H9 (cell line): ENCODE measurements at regions not wholly inside any gene's neighbourhood (a gene's known extent, or its start where the extent isn't known, plus 50 kb on each side); places are given as distances from the start of the nearest gene placed in this dataset.
"Not testable (repeated sequence)": the region's sequence is repeated elsewhere in the genome, so short reads cannot be mapped to it uniquely, and the experiment has no call there.

Experiments used
- DNase-seq: peaks from one replicate; pipeline ENCODE4 v3.0.0-alpha.2; 2017
- H2AFZ ChIP-seq: one replicate; pipeline ENCODE4 v1.6.1; 2013; ENCODE audit warnings: mild to moderate bottlenecking, low read length, control low read depth, moderate library complexity
- H2AK5ac ChIP-seq: 2 replicates; pipeline ENCODE4 v1.6.1; 2013; ENCODE audit warnings: low read length, control low read depth, mixed read lengths; ENCODE audit not compliant: insufficient read length
- H2BK120ac ChIP-seq: one replicate; pipeline ENCODE4 v1.6.1; 2013; ENCODE audit warnings: low read depth, mild to moderate bottlenecking, low read length, control low read depth, inconsistent platforms; ENCODE audit not compliant: poor library complexity, severe bottlenecking
- H2BK12ac ChIP-seq: 2 replicates; pipeline ENCODE4 v1.6.1; 2013; ENCODE audit warnings: low read length, control low read depth, mixed read lengths, low read depth; ENCODE audit not compliant: insufficient read length
- H2BK15ac ChIP-seq: 2 replicates; pipeline ENCODE4 v1.6.1; 2013; ENCODE audit warnings: low read depth, low read length, control low read depth
- H2BK20ac ChIP-seq: one replicate; pipeline ENCODE4 v1.6.1; 2013; ENCODE audit warnings: low read depth, mild to moderate bottlenecking, low read length, control low read depth, inconsistent platforms; ENCODE audit not compliant: poor library complexity, severe bottlenecking
- H2BK5ac ChIP-seq: 2 replicates; pipeline ENCODE4 v1.6.1; 2013; ENCODE audit warnings: low read length, control low read depth, mixed read lengths; ENCODE audit not compliant: insufficient read length
- H3K14ac ChIP-seq: 2 replicates; pipeline ENCODE4 v1.6.1; 2013; ENCODE audit warnings: low read length, control low read depth; ENCODE audit not compliant: insufficient read depth
- H3K18ac ChIP-seq: 2 replicates; pipeline ENCODE4 v1.6.1; 2013; ENCODE audit warnings: low read depth, mild to moderate bottlenecking, mixed read lengths, low read length, control low read depth; ENCODE audit not compliant: insufficient read length
- H3K23ac ChIP-seq: 2 replicates; pipeline ENCODE4 v1.6.1; 2013; ENCODE audit warnings: low read length, control low read depth, mixed read lengths, low read depth; ENCODE audit not compliant: insufficient read length
- H3K23me2 ChIP-seq: 2 replicates; pipeline ENCODE4 v1.6.1; 2013; ENCODE audit warnings: low read depth, mild to moderate bottlenecking, mixed read lengths, low read length, control low read depth; ENCODE audit not compliant: insufficient read length, poor library complexity, severe bottlenecking
- H3K27ac ChIP-seq: 2 replicates; pipeline ENCODE4 v1.5.1; 2013; ENCODE audit warnings: low read length, control low read depth, mixed read lengths, low read depth; ENCODE audit not compliant: insufficient read length
- H3K27me3 ChIP-seq: 2 replicates; pipeline ENCODE4 v1.6.1; 2013; ENCODE audit warnings: low read length, control low read depth, inconsistent platforms; ENCODE audit not compliant: insufficient read depth
- H3K4ac ChIP-seq: 2 replicates; pipeline ENCODE4 v1.6.1; 2013; ENCODE audit warnings: low read depth, mild to moderate bottlenecking, control low read depth, inconsistent platforms, low read length, moderate library complexity
- H3K4me1 ChIP-seq: 2 replicates; pipeline ENCODE4 v1.6.1; 2013; ENCODE audit warnings: low read length, control low read depth, inconsistent platforms; ENCODE audit not compliant: insufficient read depth
- H3K4me2 ChIP-seq: 2 replicates; pipeline ENCODE4 v1.6.1; 2013; ENCODE audit warnings: low read length, control low read depth, mixed read lengths; ENCODE audit not compliant: insufficient read length, insufficient read depth
- H3K56ac ChIP-seq: 2 replicates; pipeline ENCODE4 v1.6.1; 2013; ENCODE audit warnings: low read depth, mild to moderate bottlenecking, mixed read lengths, low read length, control low read depth; ENCODE audit not compliant: insufficient read length
- H3K79me1 ChIP-seq: 2 replicates; pipeline ENCODE4 v1.6.1; 2013; ENCODE audit warnings: low read depth, mild to moderate bottlenecking, moderate library complexity, low read length, control low read depth, inconsistent platforms; ENCODE audit not compliant: insufficient read depth, poor library complexity, severe bottlenecking
- H3K79me2 ChIP-seq: 2 replicates; pipeline ENCODE4 v1.6.1; 2013; ENCODE audit warnings: low read length, control low read depth, inconsistent platforms; ENCODE audit not compliant: insufficient read depth
- H3K9ac ChIP-seq: 2 replicates; pipeline ENCODE4 v1.6.1; 2013; ENCODE audit warnings: low read length, control low read depth, mixed read lengths; ENCODE audit not compliant: insufficient read length; ENCODE audit errors: extremely low read depth
- H3K9me3 ChIP-seq: one replicate; pipeline ENCODE4 v1.6.1; 2013; ENCODE audit warnings: low read depth, low read length, inconsistent platforms; ENCODE audit not compliant: control insufficient read depth
- H3T11ph ChIP-seq: one replicate; pipeline ENCODE4 v1.6.1; 2013; ENCODE audit warnings: mild to moderate bottlenecking, low read length, control low read depth, inconsistent platforms
- H4K20me1 ChIP-seq: one replicate; pipeline ENCODE4 v1.6.1; 2013; ENCODE audit not compliant: control insufficient read depth, insufficient read length, insufficient read depth
- H4K5ac ChIP-seq: 2 replicates; pipeline ENCODE4 v1.6.1; 2013; ENCODE audit warnings: low read depth, mild to moderate bottlenecking, mixed read lengths, low read length, control low read depth; ENCODE audit not compliant: insufficient read length
- H4K8ac ChIP-seq: replicated peaks from 2 replicates; pipeline ENCODE4 v1.6.1; 2013; ENCODE audit warnings: low read length, control low read depth, mixed read lengths, low read depth; ENCODE audit not compliant: insufficient read length
- H4K91ac ChIP-seq: 2 replicates; pipeline ENCODE4 v1.6.1; 2013; ENCODE audit warnings: low read depth, mild to moderate bottlenecking, moderate library complexity, mixed read lengths, low read length, control low read depth; ENCODE audit not compliant: insufficient read length
- H3K27ac Mint-ChIP-seq, 3 experiments: 2 replicates in 2 of 3; 3 replicates in 1 of 3; pipeline ENCODE4 v1.8.0; 2020 to 2021; ENCODE audit warnings: mixed read lengths in 3 of 3, mild to moderate bottlenecking in 1 of 3, moderate library complexity in 1 of 3
- H3K27me3 Mint-ChIP-seq: 2 replicates; pipeline ENCODE4 v1.8.0; 2021; ENCODE audit warnings: low read depth, mild to moderate bottlenecking, moderate library complexity, mixed read lengths
- H3K36me3 Mint-ChIP-seq, 3 experiments: 2 replicates in 2 of 3; 3 replicates in 1 of 3; pipeline ENCODE4 v1.8.0; 2020 to 2021; ENCODE audit warnings: low read depth in 3 of 3, mixed read lengths in 3 of 3; ENCODE audit not compliant: insufficient read depth in 1 of 3
- H3K4me1 Mint-ChIP-seq, 2 experiments: 2 replicates each; pipeline ENCODE4 v1.8.0; 2020; ENCODE audit warnings: mixed read lengths in 2 of 2
- H3K4me3 Mint-ChIP-seq, 2 experiments: 2 replicates in 1 of 2; 3 replicates in 1 of 2; pipeline ENCODE4 v1.8.0; 2020 to 2021; ENCODE audit warnings: mild to moderate bottlenecking in 2 of 2, mixed read lengths in 2 of 2, moderate library complexity in 1 of 2
- H3K9me3 Mint-ChIP-seq, 2 experiments: 2 replicates in 1 of 2; 3 replicates in 1 of 2; pipeline ENCODE4 v1.8.0; 2020; ENCODE audit warnings: mild to moderate bottlenecking in 2 of 2, mixed read lengths in 2 of 2, moderate library complexity in 1 of 2
- WGBS: extraction: QIAGEN DNeasy Blood & Tissue Kit; methylation state at CpG from one replicate; pipeline ENCODE4 v1.1.7; 2013; ENCODE audit warnings: missing lambda C conversion rate, low lambda C conversion rate, mixed read lengths; ENCODE audit not compliant: insufficient read length; ENCODE audit errors: extremely low coverage; 5-methylcytosine and 5-hydroxymethylcytosine counted together
- TF ChIP-seq, protein P1 (sequence below): fragments of 200-600 bp; sonication (generic); conservative IDR thresholded peaks from 3 replicates; pipeline ENCODE4 v1.8.0; 2021; ENCODE audit warnings: antibody characterized with exemption, mild to moderate bottlenecking

DNA sequence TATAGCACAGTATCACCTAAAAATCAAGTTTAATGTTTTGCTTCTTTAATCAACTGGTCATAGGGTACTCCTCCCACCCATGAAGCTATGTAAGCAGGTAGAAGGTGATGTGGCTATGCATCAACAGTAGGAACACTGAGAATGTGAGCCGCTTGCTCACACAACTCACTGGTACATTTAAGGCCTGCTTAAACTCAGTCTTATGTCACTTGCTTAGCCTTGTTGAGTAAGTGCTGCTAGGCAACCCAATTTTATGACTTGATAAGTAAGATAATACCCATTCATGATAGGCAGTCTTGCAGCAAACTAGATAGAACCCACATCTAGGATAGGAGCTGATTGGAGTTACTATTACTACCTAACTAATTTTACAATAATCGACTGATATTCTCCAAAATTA is 70.0 kb upstream of the BMP4 start:
- Mint-ChIP-seq H3K36me3 (peaks cover 0 to 12% (median 2%) of the 10 kb centered on the region in 3 experiments; a peak in 5 of 7 replicates), H3K9me3 (peaks cover 11 to 15% of the 10 kb centered on the region in 2 experiments; a peak in 4 of 5 replicates), H3K27me3 (peaks cover 2% of the 10 kb centered on the region; the same call in 1 of the 2 replicates), H3K4me1 (peaks cover 0 to 2% of the 10 kb centered on the region in 2 experiments; a peak in 1 of 4 replicates), H3K27ac (no peak overlapping the region), H3K4me3 (no peak overlapping the region)
- H2AK5ac ChIP-seq = no peak overlapping the region
- H3K18ac ChIP-seq = no peak overlapping the region
- H3K27ac ChIP-seq = no peak overlapping the region
- H4K5ac ChIP-seq = no peak overlapping the region
- no peaks in the 10 kb centered on the region for H3K23me2 ChIP-seq
- H3K14ac ChIP-seq = no peak overlapping the region
- no peaks in the 10 kb centered on the region for H3K4me1 ChIP-seq
- no peaks in the 10 kb centered on the region for H3K27me3 ChIP-seq
- no peak overlapping the region for H2BK15ac ChIP-seq
- no peak overlapping the region for H3K23ac ChIP-seq
- TF ChIP-seq, protein P1, sequence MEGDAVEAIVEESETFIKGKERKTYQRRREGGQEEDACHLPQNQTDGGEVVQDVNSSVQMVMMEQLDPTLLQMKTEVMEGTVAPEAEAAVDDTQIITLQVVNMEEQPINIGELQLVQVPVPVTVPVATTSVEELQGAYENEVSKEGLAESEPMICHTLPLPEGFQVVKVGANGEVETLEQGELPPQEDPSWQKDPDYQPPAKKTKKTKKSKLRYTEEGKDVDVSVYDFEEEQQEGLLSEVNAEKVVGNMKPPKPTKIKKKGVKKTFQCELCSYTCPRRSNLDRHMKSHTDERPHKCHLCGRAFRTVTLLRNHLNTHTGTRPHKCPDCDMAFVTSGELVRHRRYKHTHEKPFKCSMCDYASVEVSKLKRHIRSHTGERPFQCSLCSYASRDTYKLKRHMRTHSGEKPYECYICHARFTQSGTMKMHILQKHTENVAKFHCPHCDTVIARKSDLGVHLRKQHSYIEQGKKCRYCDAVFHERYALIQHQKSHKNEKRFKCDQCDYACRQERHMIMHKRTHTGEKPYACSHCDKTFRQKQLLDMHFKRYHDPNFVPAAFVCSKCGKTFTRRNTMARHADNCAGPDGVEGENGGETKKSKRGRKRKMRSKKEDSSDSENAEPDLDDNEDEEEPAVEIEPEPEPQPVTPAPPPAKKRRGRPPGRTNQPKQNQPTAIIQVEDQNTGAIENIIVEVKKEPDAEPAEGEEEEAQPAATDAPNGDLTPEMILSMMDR = no peak
- H3K79me1 ChIP-seq = no peaks in the 10 kb centered on the region
- no peak overlapping the region for H4K91ac ChIP-seq
- H3K9me3 ChIP-seq = no peaks in the 10 kb centered on the region
- no CpG with 5 or more reads among the region's 2 CpGs for WGBS
- no peak overlapping the region for H2AFZ ChIP-seq
- no peaks in the 10 kb centered on the region for H4K20me1 ChIP-seq
- no peak overlapping the region for H3K9ac ChIP-seq
- H2BK20ac ChIP-seq = no peak overlapping the region
- no peak overlapping the region for H2BK12ac ChIP-seq
- H3K4ac ChIP-seq = no peak overlapping the region
- H2BK120ac ChIP-seq = no peak overlapping the region
- H3K56ac ChIP-seq = no peak overlapping the region
- H2BK5ac ChIP-seq = no peak overlapping the region
- no peaks in the 10 kb centered on the region for H3K79me2 ChIP-seq
- H4K8ac ChIP-seq = no peak overlapping the region
- no peak overlapping the region for H3K4me2 ChIP-seq
- no peak overlapping the region for H3T11ph ChIP-seq
- no peak for DNase-seq

DNA sequence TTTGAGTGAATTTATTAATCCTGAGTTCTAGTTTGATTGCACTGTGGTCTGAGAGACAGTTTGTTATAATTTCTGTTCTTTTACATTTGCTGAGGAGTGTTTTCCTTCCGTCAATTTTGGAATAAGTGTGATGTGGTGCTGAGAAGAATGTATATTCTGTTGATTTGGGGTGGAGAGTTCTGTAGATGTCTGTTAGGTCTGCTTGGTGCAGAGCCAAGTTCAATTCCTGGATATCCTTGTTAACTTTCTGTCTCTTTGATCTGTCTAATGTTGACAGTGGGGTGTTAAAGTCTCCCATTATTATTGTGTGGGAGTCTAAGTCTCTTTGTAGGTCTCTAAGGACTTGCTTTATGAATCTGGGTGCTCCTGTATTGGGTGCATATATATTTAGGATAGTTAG is 74.4 kb upstream of the BMP4 start:
- not testable (repeated sequence) for H4K20me1 ChIP-seq, DNase-seq, H4K91ac ChIP-seq, H3K79me1 ChIP-seq, H2BK15ac ChIP-seq, H3K56ac ChIP-seq, H2AK5ac ChIP-seq, H3K4me3 Mint-ChIP-seq, H2BK12ac ChIP-seq, H3K79me2 ChIP-seq, H3K4ac ChIP-seq, H3K14ac ChIP-seq, H2AFZ ChIP-seq, H3K27me3 ChIP-seq, H3K4me2 ChIP-seq, H2BK120ac ChIP-seq, H4K5ac ChIP-seq, H3K4me1 Mint-ChIP-seq, H3K27ac ChIP-seq, H3T11ph ChIP-seq, H4K8ac ChIP-seq, H2BK5ac ChIP-seq, H3K27ac Mint-ChIP-seq, H3K9ac ChIP-seq, H3K4me1 ChIP-seq, H3K23me2 ChIP-seq, H3K9me3 ChIP-seq, H3K27me3 Mint-ChIP-seq, H3K18ac ChIP-seq, H2BK20ac ChIP-seq, H3K23ac ChIP-seq
- no CpG with 5 or more reads among the region's 1 CpG for WGBS
- Mint-ChIP-seq H3K36me3 (peaks cover 6 to 35% (median 8%) of the 10 kb centered on the region in 3 experiments; a peak in 6 of 7 replicates), H3K9me3 (peaks cover 36 to 42% of the 10 kb centered on the region in 2 experiments)
